NCI-H2196 (cell line): ENCODE measurements at regions not wholly inside any gene's neighbourhood (a gene's known extent, or its start where the extent isn't known, plus 50 kb on each side); places are given as distances from the start of the nearest gene placed in this dataset.
"Not testable (repeated sequence)": the region's sequence is repeated elsewhere in the genome, so short reads cannot be mapped to it uniquely, and the experiment has no call there.

Source experiments
- DNase-seq: peaks from one replicate; lab custom pipeline; 2025; ENCODE audit not compliant: unreplicated experiment; lab: John Stamatoyannopoulos, UW

GRCh38 chr4:118586357-118586790, 98.8 kb upstream of the METTL14 start:
- DNase-seq, result no peak

- no peak for DNase-seq
Measured at GRCh38 chr4:118587116-118587831, 97.9 kb upstream of the METTL14 start.

- no peak for DNase-seq
Measured at GRCh38 chr4:118587946-118588345, 97.2 kb upstream of the METTL14 start.

GRCh38 chr4:118589471-118590055, 95.6 kb upstream of the METTL14 start:
- DNase-seq, result no peak

- peak; percentile 76 for DNase-seq
Measured at GRCh38 chr4:118591339-118592046, 93.7 kb upstream of the METTL14 start.

- DNase-seq, result not testable (repeated sequence)
Measured at GRCh38 chr4:118592289-118592688, 92.9 kb upstream of the METTL14 start.

- DNase-seq, result not testable (repeated sequence)
Measured at GRCh38 chr4:118595883-118596282, 89.3 kb upstream of the METTL14 start.

- DNase-seq, result not testable (repeated sequence)
Measured at GRCh38 chr4:118625097-118625496, 60.1 kb upstream of the METTL14 start.

- DNase-seq, result not testable (repeated sequence)
Measured at GRCh38 chr4:118629697-118630096, 55.5 kb upstream of the METTL14 start.

- not testable (repeated sequence) for DNase-seq
Measured at GRCh38 chr4:118630897-118631296, 54.3 kb upstream of the METTL14 start.

- DNase-seq, result not testable (repeated sequence)
Measured at GRCh38 chr4:118631321-118632050, 53.7 kb upstream of the METTL14 start.

GRCh38 chr4:118633476-118633875, 51.7 kb upstream of the METTL14 start:
- DNase-seq, result not testable (repeated sequence)

GRCh38 chr4:118634126-118634875, 50.9 kb upstream of the METTL14 start:
- not testable (repeated sequence) for DNase-seq
